ENCODE measurements at regions not wholly inside any gene's neighbourhood (a gene's known extent, or its start where the extent isn't known, plus 50 kb on each side); places are given as distances from the start of the nearest gene placed in this dataset.

- no peak for TF ChIP-seq FOXA1 (IDR thresholded peaks at IDR 0.05)
- TF ChIP-seq SP1 (IDR thresholded peaks at IDR 0.05), result no peak
- TF ChIP-seq SUZ12 (IDR thresholded peaks at IDR 0.05), result no peak
- TF ChIP-seq FOXK2 (IDR thresholded peaks at IDR 0.05), result no peak
- TF ChIP-seq ELF4 (IDR thresholded peaks at IDR 0.05), result no peak
- no peak for TF ChIP-seq FOXM1 (IDR thresholded peaks at IDR 0.05; ENCODE audit: borderline replicate concordance)
- TF ChIP-seq ARNT (IDR thresholded peaks at IDR 0.05), result no peak
- TF ChIP-seq NFRKB (IDR thresholded peaks at IDR 0.05), result no peak
- no peak for TF ChIP-seq HDGF (IDR thresholded peaks at IDR 0.05; ENCODE audit: borderline replicate concordance)
These were observed 125.4 kb upstream of the ARHGAP20 start for GRCh38 chr11:110837603-110838002.
